ENCODE measurements at regions not wholly inside any gene's neighbourhood (a gene's known extent, or its start where the extent isn't known, plus 50 kb on each side); places are given as distances from the start of the nearest gene placed in this dataset.

DNA sequence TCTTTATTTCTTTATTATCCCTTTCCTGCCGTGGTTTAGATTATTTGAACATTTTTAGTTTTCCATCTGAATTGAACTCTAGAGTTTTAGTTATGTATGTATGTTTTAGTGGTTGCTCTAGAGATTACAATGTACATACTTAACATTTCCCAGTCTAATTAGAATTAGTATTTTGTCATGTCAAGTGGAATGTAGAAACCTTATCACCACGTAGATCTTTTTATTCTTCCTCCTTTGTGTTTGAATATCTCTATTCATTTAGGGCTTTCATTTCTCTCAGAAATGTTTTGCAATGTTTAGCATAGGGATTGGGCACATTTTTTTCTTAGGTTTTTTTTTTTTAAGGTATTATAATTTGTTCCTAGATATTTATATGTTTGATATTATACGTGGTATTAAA is 73.1 kb upstream of the EZR start:
- no peaks in the 10 kb centered on the region for H3K9me1 ChIP-seq (ENCODE audit: insufficient read depth, low read length)
- no peak overlapping the region for H3K18ac ChIP-seq (ENCODE audit: low read depth, low read length)
- no peak overlapping the region for H3K4me2 ChIP-seq (ENCODE audit: low read depth, low read length)
- H3K4ac ChIP-seq (ENCODE audit: low read depth, low read length) = no peak overlapping the region
- no CpG with 5 or more reads among the region's 3 CpGs for WGBS, 2 experiments (ENCODE audit: extremely low coverage in 2 of 2, insufficient read length in 1 of 2)
- no peak overlapping the region for H4K91ac ChIP-seq (ENCODE audit: insufficient read depth, low read depth, low read length)
- ChIA-PET POLR2A (ENCODE audit: unreplicated experiment) (no interaction called here), CTCF (no interaction called here)
- no peaks in the 10 kb centered on the region for H3K79me1 ChIP-seq (ENCODE audit: low read depth in 1 of 2, low read length in 2 of 2)
- H3K56ac ChIP-seq (ENCODE audit: extremely low read depth, insufficient read depth, low read length) = no peak overlapping the region
- no peak overlapping the region for H2AK9ac ChIP-seq (replicated peaks; ENCODE audit: low read depth, low read length, poor library complexity)
- no peak overlapping the region for H3K27ac ChIP-seq (ENCODE audit: insufficient read depth, low read length)
- H2AFZ ChIP-seq (replicated peaks; ENCODE audit: low read length, poor library complexity) = no peak overlapping the region
- no peak for DNase-seq
- H4K20me1 ChIP-seq (ENCODE audit: insufficient read depth, low read length) = no peaks in the 10 kb centered on the region
- H4K5ac ChIP-seq (ENCODE audit: low read depth, low read length) = no peak overlapping the region
- H3K4me3 ChIP-seq (ENCODE audit: insufficient read depth, low read depth, low read length) = no peak overlapping the region
- ATAC-seq (ENCODE audit: low read depth) = no peak
- in situ Hi-C loops (cut with MboI; ENCODE audit: low sequenced_read_pairs) (no loop called here), intact Hi-C loops (cut with micrococcal nuclease) (no loop called here), dilution Hi-C loops (cut with HindIII; ENCODE audit: low sequenced_read_pairs, unreplicated experiment) (no loop called here)
- no TSS peak for BruUV-seq (replicated peaks)
- H3K4me1 ChIP-seq (ENCODE audit: control insufficient read depth, insufficient read depth, low read length) = no peaks in the 10 kb centered on the region
- H3K9ac ChIP-seq (ENCODE audit: low read depth, low read length) = no peak overlapping the region
- H3K9me3 ChIP-seq (ENCODE audit: control insufficient read depth, insufficient read depth, low read length) = no peaks in the 10 kb centered on the region
- no peak overlapping the region for H2BK5ac ChIP-seq (ENCODE audit: low read depth, low read length, poor library complexity, severe bottlenecking)
- H2AK5ac ChIP-seq (ENCODE audit: low read depth, low read length) = no peak overlapping the region
- H2BK15ac ChIP-seq (ENCODE audit: low read depth, low read length) = no peak overlapping the region
- no peak overlapping the region for H3K14ac ChIP-seq (replicated peaks; ENCODE audit: low read depth, low read length)
- no peak overlapping the region for H4K8ac ChIP-seq (ENCODE audit: low read depth in 2 of 2, low read length in 2 of 2)
- no peak overlapping the region for H2BK120ac ChIP-seq (ENCODE audit: low read depth, low read length)
- H2BK20ac ChIP-seq (ENCODE audit: low read depth, low read length) = no peak overlapping the region
- H3K27me3 ChIP-seq (ENCODE audit: control insufficient read depth, insufficient read depth, low read length) = no peaks in the 10 kb centered on the region
- H3K23ac ChIP-seq (ENCODE audit: low read depth, low read length) = no peak overlapping the region
- no peak for TF ChIP-seq SMC3 (IDR thresholded peaks at IDR 0.05; ENCODE audit: low read depth, low read length)
- TF ChIP-seq, protein P1, sequence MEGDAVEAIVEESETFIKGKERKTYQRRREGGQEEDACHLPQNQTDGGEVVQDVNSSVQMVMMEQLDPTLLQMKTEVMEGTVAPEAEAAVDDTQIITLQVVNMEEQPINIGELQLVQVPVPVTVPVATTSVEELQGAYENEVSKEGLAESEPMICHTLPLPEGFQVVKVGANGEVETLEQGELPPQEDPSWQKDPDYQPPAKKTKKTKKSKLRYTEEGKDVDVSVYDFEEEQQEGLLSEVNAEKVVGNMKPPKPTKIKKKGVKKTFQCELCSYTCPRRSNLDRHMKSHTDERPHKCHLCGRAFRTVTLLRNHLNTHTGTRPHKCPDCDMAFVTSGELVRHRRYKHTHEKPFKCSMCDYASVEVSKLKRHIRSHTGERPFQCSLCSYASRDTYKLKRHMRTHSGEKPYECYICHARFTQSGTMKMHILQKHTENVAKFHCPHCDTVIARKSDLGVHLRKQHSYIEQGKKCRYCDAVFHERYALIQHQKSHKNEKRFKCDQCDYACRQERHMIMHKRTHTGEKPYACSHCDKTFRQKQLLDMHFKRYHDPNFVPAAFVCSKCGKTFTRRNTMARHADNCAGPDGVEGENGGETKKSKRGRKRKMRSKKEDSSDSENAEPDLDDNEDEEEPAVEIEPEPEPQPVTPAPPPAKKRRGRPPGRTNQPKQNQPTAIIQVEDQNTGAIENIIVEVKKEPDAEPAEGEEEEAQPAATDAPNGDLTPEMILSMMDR (conservative IDR thresholded peaks at IDR 0.05; ENCODE audit: low read depth, low read length) = no peak
- no peak for TF ChIP-seq CHD1 (IDR thresholded peaks at IDR 0.05; ENCODE audit: low read depth, low read length)
- TF ChIP-seq MAZ (IDR thresholded peaks at IDR 0.05; ENCODE audit: borderline replicate concordance, low read depth, low read length) = no peak
- TF ChIP-seq RFX5 (IDR thresholded peaks at IDR 0.05; ENCODE audit: low read depth, low read length) = no peak
- no peak for TF ChIP-seq BHLHE40 (IDR thresholded peaks at IDR 0.05; ENCODE audit: low read depth, low read length)
- TF ChIP-seq, protein P2, sequence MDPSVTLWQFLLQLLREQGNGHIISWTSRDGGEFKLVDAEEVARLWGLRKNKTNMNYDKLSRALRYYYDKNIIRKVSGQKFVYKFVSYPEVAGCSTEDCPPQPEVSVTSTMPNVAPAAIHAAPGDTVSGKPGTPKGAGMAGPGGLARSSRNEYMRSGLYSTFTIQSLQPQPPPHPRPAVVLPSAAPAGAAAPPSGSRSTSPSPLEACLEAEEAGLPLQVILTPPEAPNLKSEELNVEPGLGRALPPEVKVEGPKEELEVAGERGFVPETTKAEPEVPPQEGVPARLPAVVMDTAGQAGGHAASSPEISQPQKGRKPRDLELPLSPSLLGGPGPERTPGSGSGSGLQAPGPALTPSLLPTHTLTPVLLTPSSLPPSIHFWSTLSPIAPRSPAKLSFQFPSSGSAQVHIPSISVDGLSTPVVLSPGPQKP (IDR thresholded peaks at IDR 0.05; ENCODE audit: borderline replicate concordance, low read depth, low read length) = no peak
- no peak for TF ChIP-seq MXI1 (IDR thresholded peaks at IDR 0.05; ENCODE audit: borderline replicate concordance, low read depth, low read length)
- no peak for TF ChIP-seq RAD21 (IDR thresholded peaks at IDR 0.05; ENCODE audit: low read length)
- TF ChIP-seq FOS (IDR thresholded peaks at IDR 0.05; ENCODE audit: low read depth, low read length) = no peak
- no peaks in the 10 kb centered on the region for H3K36me3 ChIP-seq (ENCODE audit: control insufficient read depth, insufficient read depth, low read length)
